KOPT-K1 (cell line): ENCODE measurements at regions not wholly inside any gene's neighbourhood (a gene's known extent, or its start where the extent isn't known, plus 50 kb on each side); places are given as distances from the start of the nearest gene placed in this dataset.
"Not testable (repeated sequence)": the region's sequence is repeated elsewhere in the genome, so short reads cannot be mapped to it uniquely, and the experiment has no call there.

Experiments
- H3K27ac ChIP-seq: fragments of 200-600 bp; sonication (generic); 2 replicates; pipeline ENCODE4 v1.5.1; 2016; ENCODE audit warnings: antibody characterized with exemption, mild to moderate bottlenecking, low read depth, low read length; ENCODE audit not compliant: poor library complexity, severe bottlenecking
- H3K36me3 ChIP-seq: fragments of 200-600 bp; sonication (generic); 2 replicates; pipeline ENCODE4 v1.5.1; 2017; ENCODE audit warnings: antibody characterized with exemption, mild to moderate bottlenecking, low read length, moderate library complexity; ENCODE audit not compliant: insufficient read depth
- H3K9me3 ChIP-seq: fragments of 200-600 bp; sonication (generic); 2 replicates; pipeline ENCODE4 v1.5.1; 2017; ENCODE audit warnings: antibody characterized with exemption, low read length, mild to moderate bottlenecking; ENCODE audit not compliant: insufficient read depth, poor library complexity, severe bottlenecking

- Histone ChIP-seq H3K36me3 (no peaks in the 10 kb centered on the region), H3K27ac (no peak overlapping the region), H3K9me3 (no peaks in the 10 kb centered on the region)
Observed at GRCh38 chr1:112141301-112141700, 151.8 kb upstream of the KCND3 start.

- Histone ChIP-seq H3K9me3 (no peaks in the 10 kb centered on the region), H3K27ac (no peak overlapping the region), H3K36me3 (no peaks in the 10 kb centered on the region)
Observed at GRCh38 chr1:112141923-112142322, 152.5 kb upstream of the KCND3 start.

- Histone ChIP-seq H3K27ac (no peak overlapping the region), H3K9me3 (no peaks in the 10 kb centered on the region), H3K36me3 (no peaks in the 10 kb centered on the region)
Observed at GRCh38 chr1:112143871-112144441, 154.5 kb upstream of the KCND3 start.

- no peak overlapping the region for H3K27ac ChIP-seq
- H3K9me3 ChIP-seq: no peaks in the 10 kb centered on the region
- no peaks in the 10 kb centered on the region for H3K36me3 ChIP-seq
Observed at GRCh38 chr1:112144733-112145426, 155.4 kb upstream of the KCND3 start.

- Histone ChIP-seq H3K36me3 (no peaks in the 10 kb centered on the region), H3K9me3 (no peaks in the 10 kb centered on the region), H3K27ac (no peak overlapping the region)
Observed at GRCh38 chr1:112146201-112146715, 156.8 kb upstream of the KCND3 start.

GRCh38 chr1:112160214-112160613 lies 170.7 kb upstream of the KCND3 start:
- not testable (repeated sequence) for H3K36me3 ChIP-seq, H3K27ac ChIP-seq, H3K9me3 ChIP-seq

- no peak overlapping the region for H3K27ac ChIP-seq
- H3K9me3 ChIP-seq: no peaks in the 10 kb centered on the region
- no peaks in the 10 kb centered on the region for H3K36me3 ChIP-seq
Observed at GRCh38 chr1:112165375-112165774, 175.9 kb upstream of the KCND3 start.

GRCh38 chr1:112169517-112169916 lies 180.0 kb upstream of the KCND3 start:
- Histone ChIP-seq H3K9me3 (no peaks in the 10 kb centered on the region), H3K36me3 (no peaks in the 10 kb centered on the region), H3K27ac (no peak overlapping the region)

- Histone ChIP-seq H3K36me3 (no peaks in the 10 kb centered on the region), H3K27ac (no peak overlapping the region), H3K9me3 (no peaks in the 10 kb centered on the region)
Observed at GRCh38 chr1:112172294-112172882, 182.9 kb upstream of the KCND3 start.

- Histone ChIP-seq H3K27ac (no peak overlapping the region), H3K9me3 (no peaks in the 10 kb centered on the region), H3K36me3 (no peaks in the 10 kb centered on the region)
Observed at GRCh38 chr1:112177314-112177713, 187.8 kb upstream of the KCND3 start.

GRCh38 chr1:112188611-112189010 lies 199.1 kb upstream of the KCND3 start:
- H3K36me3 ChIP-seq: no peaks in the 10 kb centered on the region
- no peaks in the 10 kb centered on the region for H3K9me3 ChIP-seq
- no peak overlapping the region for H3K27ac ChIP-seq

GRCh38 chr1:112196008-112196588 lies 199.9 kb upstream of the CTTNBP2NL start:
- H3K27ac ChIP-seq: no peak overlapping the region
- H3K36me3 ChIP-seq: no peaks in the 10 kb centered on the region
- H3K9me3 ChIP-seq: no peaks in the 10 kb centered on the region

GRCh38 chr1:112196731-112197130 lies 199.3 kb upstream of the CTTNBP2NL start:
- Histone ChIP-seq H3K27ac (no peak overlapping the region), H3K9me3 (no peaks in the 10 kb centered on the region), H3K36me3 (no peaks in the 10 kb centered on the region)

GRCh38 chr1:112209493-112209892 lies 186.5 kb upstream of the CTTNBP2NL start:
- H3K27ac ChIP-seq: no peak overlapping the region
- no peaks in the 10 kb centered on the region for H3K36me3 ChIP-seq
- no peaks in the 10 kb centered on the region for H3K9me3 ChIP-seq

GRCh38 chr1:112219267-112219666 lies 176.7 kb upstream of the CTTNBP2NL start:
- Histone ChIP-seq H3K36me3 (no peaks in the 10 kb centered on the region), H3K9me3 (no peaks in the 10 kb centered on the region), H3K27ac (no peak overlapping the region)
